HepG2 (cell line): ENCODE measurements at regions not wholly inside any gene's neighbourhood (a gene's known extent, or its start where the extent isn't known, plus 50 kb on each side); places are given as distances from the start of the nearest gene placed in this dataset.

Source experiments
- ATAC-seq: fragments of 200-7000 bp; cut with Tn5 transposase; 3 replicates; pipeline ENCODE4 v1.9.1; 2020; ENCODE audit warnings: mild to moderate bottlenecking, moderate library complexity
- BruUV-seq: library from RNA; stranded (reverse); fragments of 400-500 nt; replicated peaks from 2 replicates; lab custom pipeline; 2021; lab: Mats Ljungman, UMichigan
- CTCF ChIA-PET: fragments of 300-600 bp; formaldehyde crosslinking; extraction: SDS; loops from one replicate; lab custom pipeline; 2021; ENCODE audit warnings: low total read pairs, inconsistent platforms, low intra/inter-chr PET ratio; lab: Yijun Ruan, JAX
- POLR2A ChIA-PET: fragments of 350-600 bp; sonication (Branson Sonifier 250); formaldehyde crosslinking; loops from one replicate; lab custom pipeline; 2020; ENCODE audit warnings: antibody characterized with exemption, inconsistent platforms; lab: Yijun Ruan, JAX
- DNase-seq: peaks from one replicate; pipeline ENCODE4 v3.0.0-alpha.2; 2015; ENCODE audit warnings: low spot score
- FAIRE-seq: peaks from 3 replicates; lab custom pipeline; 2011; peaks lifted over from hg19 to GRCh38; lab: Jason Lieb, UNC
- H2AFZ ChIP-seq: one replicate; pipeline ENCODE4 v1.6.1; 2011; ENCODE audit warnings: low read length, inconsistent platforms
- H3K27ac ChIP-seq: fragments of 300-600 bp; 3 replicates; pipeline ENCODE4 v1.8.0; 2011; ENCODE audit warnings: mixed run types, mild to moderate bottlenecking, mixed read lengths, low read length, inconsistent platforms; ENCODE audit not compliant: insufficient read depth; ENCODE audit errors: extremely low read length
- H3K27me3 ChIP-seq, 2 experiments: fragments of 200-600 bp in 1 of 2; 2 replicates in 1 of 2; 3 replicates in 1 of 2; pipeline versions ENCODE4 v1.6.0 to v1.8.0; 2011; ENCODE audit warnings: low read length in 2 of 2, mild to moderate bottlenecking in 2 of 2, moderate library complexity in 2 of 2, inconsistent platforms in 1 of 2; ENCODE audit not compliant: insufficient read depth in 2 of 2, control insufficient read depth in 1 of 2
- H3K36me3 ChIP-seq, 2 experiments: fragments of 200-600 bp in 1 of 2; replicated peaks in 1 of 2; 2 replicates in 1 of 2; 3 replicates in 1 of 2; pipeline versions ENCODE4 v1.5.1 to v1.8.0; 2011; ENCODE audit warnings: low read length in 2 of 2, inconsistent platforms in 1 of 2; ENCODE audit not compliant: insufficient read depth in 2 of 2, control insufficient read depth in 1 of 2
- H3K4me1 ChIP-seq: 2 replicates; pipeline ENCODE4 v1.5.1; 2012; ENCODE audit warnings: low read length, inconsistent platforms; ENCODE audit not compliant: insufficient read depth
- H3K4me2 ChIP-seq: 2 replicates; pipeline ENCODE4 v1.6.0; 2011; ENCODE audit warnings: low read depth, low read length, inconsistent platforms
- H3K4me3 ChIP-seq, 3 experiments: fragments of 200-600 bp in 1 of 3; sonication (generic), shearing (Covaris generic) in 1 of 3; replicated peaks in 1 of 3; 2 replicates each; pipeline ENCODE4 v1.5.1; 2011 to 2016; ENCODE audit warnings: low read length in 3 of 3, inconsistent platforms in 2 of 3, low read depth in 2 of 3, mild to moderate bottlenecking in 2 of 3, control low read depth in 1 of 3, mixed read lengths in 1 of 3; ENCODE audit not compliant: insufficient read depth in 1 of 3
- H3K79me2 ChIP-seq: one replicate; pipeline ENCODE4 v1.6.1; 2011; ENCODE audit warnings: low read length, inconsistent platforms; ENCODE audit not compliant: insufficient read depth
- H3K9ac ChIP-seq: 2 replicates; pipeline ENCODE4 v1.6.0; 2011; ENCODE audit warnings: mild to moderate bottlenecking, low read depth, low read length, inconsistent platforms; ENCODE audit not compliant: insufficient read depth
- H3K9me3 ChIP-seq: 2 replicates; pipeline ENCODE4 v1.5.1; 2012; ENCODE audit warnings: mild to moderate bottlenecking, low read length
- H4K20me1 ChIP-seq: 2 replicates; pipeline ENCODE4 v1.6.0; 2011; ENCODE audit warnings: inconsistent platforms, mild to moderate bottlenecking, low read length, moderate library complexity; ENCODE audit not compliant: insufficient read depth
- ARID2 ChIP-seq: sonication (generic); formaldehyde crosslinking; IDR thresholded peaks from 2 replicates; pipeline ENCODE4 v1.8.1; 2022; ENCODE audit warnings: mild to moderate bottlenecking, missing genetic modification reagents, borderline replicate concordance
- CBX2 ChIP-seq, 2 experiments: fragments of 200-600 bp in 1 of 2; sonication (generic); formaldehyde crosslinking in 1 of 2; IDR thresholded peaks; 2 replicates each; pipeline versions ENCODE4 v1.7.0 to v1.8.1; 2018 to 2022; ENCODE audit warnings: low read depth in 2 of 2, low read length in 1 of 2, mild to moderate bottlenecking in 1 of 2, missing genetic modification reagents in 1 of 2
- GLMP ChIP-seq: sonication (generic); formaldehyde crosslinking; IDR thresholded peaks from 2 replicates; pipeline ENCODE4 v1.9.0; 2021; ENCODE audit warnings: missing genetic modification reagents, mild to moderate bottlenecking, borderline replicate concordance
- HIC2 ChIP-seq: sonication (generic); formaldehyde crosslinking; IDR thresholded peaks from 2 replicates; pipeline ENCODE4 v1.9.0; 2022; ENCODE audit warnings: low read depth, missing genetic modification reagents
- NFATC3 ChIP-seq: sonication (generic); formaldehyde crosslinking; IDR thresholded peaks from 2 replicates; pipeline ENCODE4 v1.5.1; 2020; ENCODE audit warnings: mild to moderate bottlenecking, missing genetic modification reagents
- PHF20 ChIP-seq: sonication (generic); formaldehyde crosslinking; IDR thresholded peaks from 2 replicates; pipeline ENCODE4 v1.5.0; 2020; ENCODE audit warnings: mild to moderate bottlenecking, missing genetic modification reagents
- PREB ChIP-seq: sonication (generic); formaldehyde crosslinking; IDR thresholded peaks from 2 replicates; pipeline ENCODE4 v1.4.0; 2020; ENCODE audit warnings: missing genetic modification reagents
- THYN1 ChIP-seq: sonication (generic); formaldehyde crosslinking; IDR thresholded peaks from 2 replicates; pipeline ENCODE4 v1.8.1; 2023; ENCODE audit warnings: low read depth, mild to moderate bottlenecking, moderate library complexity, missing genetic modification reagents, borderline replicate concordance
- ZNF138 ChIP-seq: sonication (generic); formaldehyde crosslinking; IDR thresholded peaks from 2 replicates; pipeline ENCODE4 v1.5.0; 2020; ENCODE audit warnings: mild to moderate bottlenecking, low read depth, missing genetic modification reagents
- ZNF350 ChIP-seq: sonication (generic); formaldehyde crosslinking; IDR thresholded peaks from 2 replicates; pipeline ENCODE4 v1.4.0; 2020; ENCODE audit warnings: mild to moderate bottlenecking, low read depth, missing genetic modification reagents, borderline replicate concordance
- ZNF547 ChIP-seq: sonication (generic); formaldehyde crosslinking; IDR thresholded peaks from 2 replicates; pipeline ENCODE4 v1.5.1; 2020; ENCODE audit warnings: mild to moderate bottlenecking, missing genetic modification reagents
- WGBS: methylation state at CpG from one replicate; pipeline ENCODE4 v1.1.6; 2017; ENCODE audit warnings: low lambda C conversion rate; 5-methylcytosine and 5-hydroxymethylcytosine counted together
- in situ Hi-C: cut with HindIII; loops from 2 replicates; pipeline ENCODE4 v1.10.0; 2017; ENCODE audit warnings: low pct_unique_long_range_greater_than_20kb; ENCODE audit not compliant: extremely low pct_ligation_motif_present
- intact Hi-C: fragments of 100-400 bp; cut with micrococcal nuclease; formaldehyde crosslinking; loops from one replicate; pipeline ENCODE4 v1.10.0; 2022; ENCODE audit not compliant: unreplicated experiment
- TF ChIP-seq, protein P1 (sequence below): sonication (generic); formaldehyde crosslinking; IDR thresholded peaks from 2 replicates; pipeline ENCODE4 v1.4.0; 2020; ENCODE audit warnings: missing genetic modification reagents, borderline replicate concordance

DNA sequence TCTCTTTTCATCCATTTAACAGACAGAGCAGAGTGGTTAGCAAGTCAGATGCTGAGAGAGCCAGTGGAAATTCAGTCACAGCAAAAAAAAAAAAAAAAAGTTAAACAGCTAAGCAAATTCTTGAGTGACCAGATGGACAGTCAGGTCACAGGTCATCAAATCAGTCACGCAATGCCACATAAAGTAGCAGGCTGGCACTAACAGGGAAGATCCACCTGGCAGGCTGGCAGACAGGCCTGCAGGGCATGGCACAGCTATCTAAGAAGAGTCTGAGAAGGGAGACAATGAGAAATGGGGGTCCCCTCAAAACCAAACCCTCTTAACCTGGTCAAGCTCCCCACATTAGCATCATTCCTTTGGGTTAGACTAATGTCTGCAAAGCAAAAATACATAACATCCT, 371.9 kb downstream of the TTLL7 start (continued):
- TF ChIP-seq, protein P1, sequence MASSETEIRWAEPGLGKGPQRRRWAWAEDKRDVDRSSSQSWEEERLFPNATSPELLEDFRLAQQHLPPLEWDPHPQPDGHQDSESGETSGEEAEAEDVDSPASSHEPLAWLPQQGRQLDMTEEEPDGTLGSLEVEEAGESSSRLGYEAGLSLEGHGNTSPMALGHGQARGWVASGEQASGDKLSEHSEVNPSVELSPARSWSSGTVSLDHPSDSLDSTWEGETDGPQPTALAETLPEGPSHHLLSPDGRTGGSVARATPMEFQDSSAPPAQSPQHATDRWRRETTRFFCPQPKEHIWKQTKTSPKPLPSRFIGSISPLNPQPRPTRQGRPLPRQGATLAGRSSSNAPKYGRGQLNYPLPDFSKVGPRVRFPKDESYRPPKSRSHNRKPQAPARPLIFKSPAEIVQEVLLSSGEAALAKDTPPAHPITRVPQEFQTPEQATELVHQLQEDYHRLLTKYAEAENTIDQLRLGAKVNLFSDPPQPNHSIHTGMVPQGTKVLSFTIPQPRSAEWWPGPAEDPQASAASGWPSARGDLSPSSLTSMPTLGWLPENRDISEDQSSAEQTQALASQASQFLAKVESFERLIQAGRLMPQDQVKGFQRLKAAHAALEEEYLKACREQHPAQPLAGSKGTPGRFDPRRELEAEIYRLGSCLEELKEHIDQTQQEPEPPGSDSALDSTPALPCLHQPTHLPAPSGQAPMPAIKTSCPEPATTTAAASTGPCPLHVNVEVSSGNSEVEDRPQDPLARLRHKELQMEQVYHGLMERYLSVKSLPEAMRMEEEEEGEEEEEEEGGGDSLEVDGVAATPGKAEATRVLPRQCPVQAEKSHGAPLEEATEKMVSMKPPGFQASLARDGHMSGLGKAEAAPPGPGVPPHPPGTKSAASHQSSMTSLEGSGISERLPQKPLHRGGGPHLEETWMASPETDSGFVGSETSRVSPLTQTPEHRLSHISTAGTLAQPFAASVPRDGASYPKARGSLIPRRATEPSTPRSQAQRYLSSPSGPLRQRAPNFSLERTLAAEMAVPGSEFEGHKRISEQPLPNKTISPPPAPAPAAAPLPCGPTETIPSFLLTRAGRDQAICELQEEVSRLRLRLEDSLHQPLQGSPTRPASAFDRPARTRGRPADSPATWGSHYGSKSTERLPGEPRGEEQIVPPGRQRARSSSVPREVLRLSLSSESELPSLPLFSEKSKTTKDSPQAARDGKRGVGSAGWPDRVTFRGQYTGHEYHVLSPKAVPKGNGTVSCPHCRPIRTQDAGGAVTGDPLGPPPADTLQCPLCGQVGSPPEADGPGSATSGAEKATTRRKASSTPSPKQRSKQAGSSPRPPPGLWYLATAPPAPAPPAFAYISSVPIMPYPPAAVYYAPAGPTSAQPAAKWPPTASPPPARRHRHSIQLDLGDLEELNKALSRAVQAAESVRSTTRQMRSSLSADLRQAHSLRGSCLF (CRISPR knock-in tag) = no peak
- TF ChIP-seq ZNF547 = no peak
- TF ChIP-seq CBX2 (IDR thresholded peaks at IDR 0.05; ENCODE audit: low read depth, low read length) = no peak
- no peak for TF ChIP-seq CBX2 (CRISPR knock-in tag; IDR thresholded peaks at IDR 0.05; ENCODE audit: low read depth)
- no peak for TF ChIP-seq HIC2 (CRISPR knock-in tag)

DNA sequence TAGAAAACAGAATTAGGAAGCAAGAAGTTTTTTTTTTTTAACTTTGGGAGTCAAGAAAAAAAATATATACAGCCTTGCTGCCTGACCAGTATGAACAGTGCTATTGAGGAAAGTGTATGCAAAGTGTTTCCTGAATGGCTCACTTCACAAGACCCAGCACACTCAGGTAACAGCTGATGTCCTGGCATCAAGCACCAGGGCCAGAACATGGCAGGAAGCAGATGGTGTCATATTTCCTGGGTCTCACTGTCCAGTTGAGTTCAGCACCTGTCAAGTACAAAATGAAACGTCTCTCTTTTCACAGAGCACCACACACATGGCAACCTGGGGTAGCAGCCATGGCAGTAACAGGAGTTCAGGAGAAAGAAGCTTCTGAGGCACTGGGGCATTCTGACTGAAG, 372.3 kb downstream of the TTLL7 start:
- FAIRE-seq = no peak
- Histone ChIP-seq H4K20me1 (no peaks in the 10 kb centered on the region), H3K4me3 (no peak overlapping the region), H2AFZ (no peak overlapping the region), H3K4me1 (no peaks in the 10 kb centered on the region), H3K36me3 (no peaks in the 10 kb centered on the region), H3K27me3 (no peaks in the 10 kb centered on the region), H3K27ac (no peak overlapping the region), H3K4me2 (no peak overlapping the region), H3K9me3 (peaks cover 68% of the 10 kb centered on the region), H3K79me2 (no peaks in the 10 kb centered on the region), H3K9ac (no peak overlapping the region)
- CTCF ChIA-PET = no interaction called here
- POLR2A ChIA-PET = no interaction called here
- no TSS peak for BruUV-seq
- intact Hi-C loops = no loop called here
- no peak for DNase-seq
- WGBS = 0% methylated on average over 1 of the region's 1 CpG
- in situ Hi-C loops = no loop called here
- ATAC-seq = no peak
- TF ChIP-seq NFATC3 (CRISPR knock-in tag) = no peak
- no peak for TF ChIP-seq PREB (CRISPR knock-in tag)
- no peak for TF ChIP-seq ARID2 (CRISPR knock-in tag)
- TF ChIP-seq THYN1 = no peak
- no peak for TF ChIP-seq ZNF350 (CRISPR knock-in tag)
- TF ChIP-seq PHF20 = no peak
- TF ChIP-seq ZNF138 (CRISPR knock-in tag) = no peak
- TF ChIP-seq GLMP (CRISPR knock-in tag) = no peak
